GM21576 (cell line): ENCODE measurements at regions not wholly inside any gene's neighbourhood (a gene's known extent, or its start where the extent isn't known, plus 50 kb on each side); places are given as distances from the start of the nearest gene placed in this dataset.

ENCODE experiments used
- ATAC-seq: cut with Tn5 transposase; IDR thresholded peaks from one replicate; pipeline ENCODE4 v1.9.1; 2021; ENCODE audit warnings: mild to moderate bottlenecking, moderate library complexity; ENCODE audit not compliant: unreplicated experiment

DNA sequence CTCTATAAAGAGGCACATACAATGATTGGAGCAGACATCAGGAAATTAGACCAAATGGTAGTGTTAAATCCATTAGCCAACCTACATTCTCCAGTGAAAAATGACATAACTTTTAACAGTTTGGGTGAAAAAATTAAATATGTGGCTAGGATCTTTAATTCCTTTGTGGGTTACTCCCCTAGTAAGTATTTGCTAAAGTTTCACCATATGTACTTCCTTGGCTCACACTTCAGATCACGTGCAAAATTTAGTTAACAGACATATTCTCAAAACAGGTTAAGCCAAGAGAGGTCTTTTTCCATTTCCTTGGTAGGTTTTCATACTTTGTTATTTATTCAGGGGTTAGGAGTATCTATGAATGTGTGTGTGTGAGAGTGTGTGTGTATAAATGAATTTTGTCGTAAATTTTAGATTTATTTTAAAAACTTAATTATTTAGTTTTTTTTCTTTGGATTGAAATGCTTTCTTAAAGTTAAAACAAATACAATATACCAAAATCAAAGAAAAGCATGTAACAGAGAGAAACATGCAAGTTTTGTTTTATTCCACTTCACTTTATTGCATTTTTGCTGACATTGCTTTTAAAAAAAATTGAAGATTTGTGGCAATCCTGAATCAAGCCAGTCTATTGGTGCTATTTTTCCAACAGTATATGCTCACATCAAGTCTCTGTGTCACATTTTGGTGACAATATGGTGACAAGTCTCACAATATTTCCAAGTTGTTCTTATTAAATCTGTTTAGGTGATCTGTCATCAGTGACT lies 258.7 kb downstream of the FLRT2 start:
- ATAC-seq = no peak

DNA sequence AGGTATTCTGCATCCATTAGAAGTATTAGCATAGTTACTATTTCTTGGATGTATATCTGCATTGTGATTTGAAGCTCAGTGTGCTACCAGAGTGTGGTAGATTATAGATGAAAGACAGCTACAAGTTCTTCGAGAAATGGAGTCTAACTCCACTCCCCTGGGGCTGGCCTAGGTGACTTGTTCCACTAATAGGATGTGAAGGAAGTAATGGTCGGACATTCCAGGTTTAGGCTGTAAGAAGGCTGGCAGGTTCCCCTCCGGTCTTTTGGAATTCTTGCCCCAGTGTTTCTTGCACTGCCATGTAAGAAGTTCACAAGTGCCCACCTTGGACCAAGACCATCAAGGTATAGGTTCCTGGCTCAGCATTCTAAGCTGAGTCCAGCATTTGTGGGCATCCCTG lies 236.4 kb downstream of the FLRT2 start:
- ATAC-seq = no peak

DNA sequence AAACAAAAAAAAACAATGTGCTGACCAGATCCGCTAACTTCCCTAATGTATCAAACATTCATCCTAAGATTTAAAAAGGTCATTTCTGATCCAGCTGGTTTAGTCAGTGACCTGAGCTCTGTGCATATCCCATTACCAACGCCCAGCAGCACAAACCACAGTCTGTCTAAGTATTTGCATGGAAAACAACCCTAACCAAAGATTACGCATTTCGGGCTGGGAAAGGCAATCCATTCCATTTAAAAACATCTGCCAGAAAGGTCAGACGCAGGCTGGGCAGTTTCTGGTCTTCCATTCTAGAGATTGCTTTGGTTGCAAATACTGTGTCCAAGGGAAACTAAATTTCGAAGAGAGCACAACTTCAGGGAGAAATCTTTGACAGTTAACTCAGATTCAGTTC lies 234.9 kb downstream of the FLRT2 start:
- ATAC-seq = no peak

GRCh38 chr14:85762526-85762925 lies 232.6 kb downstream of the FLRT2 start:
- no peak for ATAC-seq

DNA sequence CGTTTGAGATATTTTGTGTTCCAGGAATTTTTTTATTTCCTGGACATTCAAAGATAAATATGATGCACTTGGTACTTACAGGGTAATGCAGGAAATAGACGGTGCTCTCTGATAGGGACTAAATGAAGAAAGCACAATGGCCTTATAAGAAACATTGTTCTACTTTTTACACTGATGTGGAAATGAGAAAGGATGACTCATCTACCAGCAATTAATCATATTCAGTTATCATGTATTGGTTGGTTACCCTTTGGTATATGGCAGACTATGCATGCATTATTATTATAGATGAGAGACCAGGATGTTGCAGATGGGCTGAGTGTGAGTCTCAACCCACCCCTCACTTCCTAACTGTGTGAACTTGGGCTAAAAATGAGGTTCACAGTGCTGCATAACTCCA lies 222.2 kb downstream of the FLRT2 start:
- ATAC-seq = no peak

DNA sequence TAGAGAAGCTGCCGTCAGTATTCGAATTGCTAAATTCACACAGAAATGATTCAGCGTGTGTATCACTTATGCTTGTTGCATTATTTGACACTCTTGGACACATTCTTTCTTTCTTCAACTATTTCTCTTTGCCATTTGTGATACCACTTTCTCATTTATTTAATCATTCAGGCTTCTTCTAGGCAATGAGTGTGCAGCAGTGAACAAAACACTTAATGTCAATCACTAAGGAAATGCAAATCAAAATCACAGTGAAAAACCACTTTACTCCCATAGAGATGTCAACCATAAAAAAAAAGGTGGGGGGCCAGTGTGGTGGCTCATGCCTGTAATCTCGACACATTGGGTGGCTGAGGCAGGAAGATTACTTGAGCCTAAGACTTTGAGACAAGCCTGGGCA lies 214.6 kb downstream of the FLRT2 start:
- no peak for ATAC-seq

- ATAC-seq = no peak
Observed at GRCh38 chr14:85732031-85732430, 202.1 kb downstream of the FLRT2 start.

DNA sequence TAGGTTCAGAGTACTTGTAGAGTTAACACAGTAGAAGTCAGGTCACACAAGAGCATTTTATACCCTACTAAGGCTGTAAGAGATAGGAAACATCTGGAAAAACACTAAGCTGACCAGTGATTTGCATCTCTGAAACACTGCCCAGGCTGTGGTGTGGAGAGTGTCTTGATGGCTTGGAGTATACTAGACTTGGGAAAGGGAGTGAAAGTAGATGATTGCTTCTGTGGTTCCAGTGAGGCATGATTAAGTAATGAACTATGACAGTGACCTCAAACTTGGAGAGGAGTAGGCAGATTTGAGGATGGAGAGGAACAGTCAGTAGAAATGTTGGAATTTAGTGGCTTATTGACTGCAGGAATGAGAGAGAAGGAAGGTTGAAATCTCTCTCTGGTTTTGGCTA lies 201.2 kb downstream of the FLRT2 start:
- ATAC-seq = no peak

- ATAC-seq = no peak
Observed at GRCh38 chr14:85728476-85729065, 198.6 kb downstream of the FLRT2 start.

GRCh38 chr14:85714069-85714468 lies 184.1 kb downstream of the FLRT2 start:
- no peak for ATAC-seq

- no peak for ATAC-seq
Observed at GRCh38 chr14:85711620-85712019, 181.7 kb downstream of the FLRT2 start.
